ENCODE measurements at regions not wholly inside any gene's neighbourhood (a gene's known extent, or its start where the extent isn't known, plus 50 kb on each side); places are given as distances from the start of the nearest gene placed in this dataset.

GRCh38 chr18:75857558-75857957, 430.1 kb upstream of the SMIM21 start (continued):
- TF ChIP-seq, protein P1, sequence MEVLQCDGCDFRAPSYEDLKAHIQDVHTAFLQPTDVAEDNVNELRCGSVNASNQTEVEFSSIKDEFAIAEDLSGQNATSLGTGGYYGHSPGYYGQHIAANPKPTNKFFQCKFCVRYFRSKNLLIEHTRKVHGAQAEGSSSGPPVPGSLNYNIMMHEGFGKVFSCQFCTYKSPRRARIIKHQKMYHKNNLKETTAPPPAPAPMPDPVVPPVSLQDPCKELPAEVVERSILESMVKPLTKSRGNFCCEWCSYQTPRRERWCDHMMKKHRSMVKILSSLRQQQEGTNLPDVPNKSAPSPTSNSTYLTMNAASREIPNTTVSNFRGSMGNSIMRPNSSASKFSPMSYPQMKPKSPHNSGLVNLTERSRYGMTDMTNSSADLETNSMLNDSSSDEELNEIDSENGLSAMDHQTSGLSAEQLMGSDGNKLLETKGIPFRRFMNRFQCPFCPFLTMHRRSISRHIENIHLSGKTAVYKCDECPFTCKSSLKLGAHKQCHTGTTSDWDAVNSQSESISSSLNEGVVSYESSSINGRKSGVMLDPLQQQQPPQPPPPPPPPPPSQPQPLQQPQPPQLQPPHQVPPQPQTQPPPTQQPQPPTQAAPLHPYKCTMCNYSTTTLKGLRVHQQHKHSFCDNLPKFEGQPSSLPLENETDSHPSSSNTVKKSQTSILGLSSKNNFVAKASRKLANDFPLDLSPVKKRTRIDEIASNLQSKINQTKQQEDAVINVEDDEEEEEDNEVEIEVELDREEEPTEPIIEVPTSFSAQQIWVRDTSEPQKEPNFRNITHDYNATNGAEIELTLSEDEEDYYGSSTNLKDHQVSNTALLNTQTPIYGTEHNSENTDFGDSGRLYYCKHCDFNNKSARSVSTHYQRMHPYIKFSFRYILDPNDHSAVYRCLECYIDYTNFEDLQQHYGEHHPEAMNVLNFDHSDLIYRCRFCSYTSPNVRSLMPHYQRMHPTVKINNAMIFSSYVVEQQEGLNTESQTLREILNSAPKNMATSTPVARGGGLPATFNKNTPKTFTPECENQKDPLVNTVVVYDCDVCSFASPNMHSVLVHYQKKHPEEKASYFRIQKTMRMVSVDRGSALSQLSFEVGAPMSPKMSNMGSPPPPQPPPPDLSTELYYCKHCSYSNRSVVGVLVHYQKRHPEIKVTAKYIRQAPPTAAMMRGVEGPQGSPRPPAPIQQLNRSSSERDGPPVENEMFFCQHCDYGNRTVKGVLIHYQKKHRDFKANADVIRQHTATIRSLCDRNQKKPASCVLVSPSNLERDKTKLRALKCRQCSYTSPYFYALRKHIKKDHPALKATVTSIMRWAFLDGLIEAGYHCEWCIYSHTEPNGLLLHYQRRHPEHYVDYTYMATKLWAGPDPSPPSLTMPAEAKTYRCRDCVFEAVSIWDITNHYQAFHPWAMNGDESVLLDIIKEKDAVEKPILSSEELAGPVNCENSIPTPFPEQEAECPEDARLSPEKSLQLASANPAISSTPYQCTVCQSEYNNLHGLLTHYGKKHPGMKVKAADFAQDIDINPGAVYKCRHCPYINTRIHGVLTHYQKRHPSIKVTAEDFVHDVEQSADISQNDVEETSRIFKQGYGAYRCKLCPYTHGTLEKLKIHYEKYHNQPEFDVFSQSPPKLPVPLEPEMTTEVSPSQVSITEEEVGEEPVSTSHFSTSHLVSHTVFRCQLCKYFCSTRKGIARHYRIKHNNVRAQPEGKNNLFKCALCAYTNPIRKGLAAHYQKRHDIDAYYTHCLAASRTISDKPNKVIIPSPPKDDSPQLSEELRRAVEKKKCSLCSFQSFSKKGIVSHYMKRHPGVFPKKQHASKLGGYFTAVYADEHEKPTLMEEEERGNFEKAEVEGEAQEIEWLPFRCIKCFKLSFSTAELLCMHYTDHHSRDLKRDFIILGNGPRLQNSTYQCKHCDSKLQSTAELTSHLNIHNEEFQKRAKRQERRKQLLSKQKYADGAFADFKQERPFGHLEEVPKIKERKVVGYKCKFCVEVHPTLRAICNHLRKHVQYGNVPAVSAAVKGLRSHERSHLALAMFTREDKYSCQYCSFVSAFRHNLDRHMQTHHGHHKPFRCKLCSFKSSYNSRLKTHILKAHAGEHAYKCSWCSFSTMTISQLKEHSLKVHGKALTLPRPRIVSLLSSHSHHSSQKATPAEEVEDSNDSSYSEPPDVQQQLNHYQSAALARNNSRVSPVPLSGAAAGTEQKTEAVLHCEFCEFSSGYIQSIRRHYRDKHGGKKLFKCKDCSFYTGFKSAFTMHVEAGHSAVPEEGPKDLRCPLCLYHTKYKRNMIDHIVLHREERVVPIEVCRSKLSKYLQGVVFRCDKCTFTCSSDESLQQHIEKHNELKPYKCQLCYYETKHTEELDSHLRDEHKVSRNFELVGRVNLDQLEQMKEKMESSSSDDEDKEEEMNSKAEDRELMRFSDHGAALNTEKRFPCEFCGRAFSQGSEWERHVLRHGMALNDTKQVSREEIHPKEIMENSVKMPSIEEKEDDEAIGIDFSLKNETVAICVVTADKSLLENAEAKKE (CRISPR knock-in tag; IDR thresholded peaks at IDR 0.05) = no peak
- TF ChIP-seq STAT1 (IDR thresholded peaks at IDR 0.05; ENCODE audit: unreplicated experiment) (no peak), CTCF (conservative IDR thresholded peaks at IDR 0.05; ENCODE audit: low read depth in 2 of 2) (no peak), JUNB (IDR thresholded peaks at IDR 0.05; ENCODE audit: unreplicated experiment) (no peak)

DNA sequence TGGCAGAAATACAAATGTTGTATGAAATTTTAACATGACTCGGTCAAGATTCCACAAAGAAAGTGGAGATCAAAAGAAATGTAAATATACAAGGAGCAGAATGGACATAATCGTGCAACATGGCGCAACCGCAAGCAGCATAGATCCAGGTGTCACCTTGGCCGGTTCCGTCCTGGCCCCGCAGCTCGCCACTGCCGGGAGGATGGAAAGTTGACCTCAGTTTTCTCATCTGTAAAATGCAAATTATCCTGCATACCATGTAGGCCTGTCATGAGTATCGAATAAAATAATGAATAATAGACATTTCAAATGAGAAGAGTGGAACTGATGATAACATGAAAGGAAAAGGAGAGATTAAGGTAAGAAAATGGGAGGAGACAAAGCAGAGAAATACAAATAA, 427.3 kb upstream of the SMIM21 start:
- no peak overlapping the region for H3K4me3 ChIP-seq
- H3K27ac ChIP-seq (ENCODE audit: low read depth) = no peak overlapping the region
- peak overlapping the region; percentile 74; the same call in 1 of the 2 replicates for H2AFZ ChIP-seq
- H3K4me2 ChIP-seq = no peak overlapping the region
- H3K9me2 ChIP-seq (ENCODE audit: insufficient read depth) = peaks cover 16% of the 10 kb centered on the region; the same call in 1 of the 2 replicates
- no peak for ATAC-seq
- no peaks in the 10 kb centered on the region for H3K4me1 ChIP-seq (ENCODE audit: insufficient read depth)
- TF ChIP-seq EZH2 (IDR thresholded peaks at IDR 0.05; ENCODE audit: low read depth, unreplicated experiment) = no peak
- TF ChIP-seq CTCF (conservative IDR thresholded peaks at IDR 0.05; ENCODE audit: low read depth in 2 of 2) = no peak
- TF ChIP-seq REST (IDR thresholded peaks at IDR 0.05; ENCODE audit: unreplicated experiment) = no peak
- TF ChIP-seq POLR2AphosphoS5 (IDR thresholded peaks at IDR 0.05; ENCODE audit: low read depth) = no peak
- no peak for TF ChIP-seq JUNB (IDR thresholded peaks at IDR 0.05; ENCODE audit: unreplicated experiment)
- no peak for TF ChIP-seq ZNF114 (CRISPR knock-in tag; IDR thresholded peaks at IDR 0.05)
- no peak for TF ChIP-seq NANOG (IDR thresholded peaks at IDR 0.05; ENCODE audit: borderline replicate concordance)
- TF ChIP-seq, protein P2, sequence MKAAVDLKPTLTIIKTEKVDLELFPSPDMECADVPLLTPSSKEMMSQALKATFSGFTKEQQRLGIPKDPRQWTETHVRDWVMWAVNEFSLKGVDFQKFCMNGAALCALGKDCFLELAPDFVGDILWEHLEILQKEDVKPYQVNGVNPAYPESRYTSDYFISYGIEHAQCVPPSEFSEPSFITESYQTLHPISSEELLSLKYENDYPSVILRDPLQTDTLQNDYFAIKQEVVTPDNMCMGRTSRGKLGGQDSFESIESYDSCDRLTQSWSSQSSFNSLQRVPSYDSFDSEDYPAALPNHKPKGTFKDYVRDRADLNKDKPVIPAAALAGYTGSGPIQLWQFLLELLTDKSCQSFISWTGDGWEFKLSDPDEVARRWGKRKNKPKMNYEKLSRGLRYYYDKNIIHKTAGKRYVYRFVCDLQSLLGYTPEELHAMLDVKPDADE (IDR thresholded peaks at IDR 0.05) = no peak
- TF ChIP-seq STAT1 (IDR thresholded peaks at IDR 0.05; ENCODE audit: unreplicated experiment) = no peak
- H3K79me2 ChIP-seq (replicated peaks; ENCODE audit: insufficient read depth) = no peaks in the 10 kb centered on the region
- H3K36me3 ChIP-seq (ENCODE audit: insufficient read depth) = no peaks in the 10 kb centered on the region
- no peak for DNase-seq (ENCODE audit: low spot score)
- Mint-ChIP-seq H3K4me3 (no peak overlapping the region), H3K4me1 (no peaks in the 10 kb centered on the region), H3K27ac (no peak overlapping the region), H3K9me3 (no peaks in the 10 kb centered on the region), H3K27me3 (ENCODE audit: insufficient read depth, low read depth, poor library complexity) (peaks cover 1% of the 10 kb centered on the region), H3K36me3 (ENCODE audit: low read depth) (no peaks in the 10 kb centered on the region)
- no peaks in the 10 kb centered on the region for H3K27me3 ChIP-seq (ENCODE audit: insufficient read depth)
- no peaks in the 10 kb centered on the region for H3F3A ChIP-seq (replicated peaks; ENCODE audit: low read depth)
- no peaks in the 10 kb centered on the region for H4K20me1 ChIP-seq (replicated peaks; ENCODE audit: insufficient read depth)

Measured in GM23338 (cell line).